ENCODE measurements at regions not wholly inside any gene's neighbourhood (a gene's known extent, or its start where the extent isn't known, plus 50 kb on each side); places are given as distances from the start of the nearest gene placed in this dataset.

- DNase-seq (ENCODE audit: low read depth, low spot score), result no peak
- Histone ChIP-seq H3K9me3 (ENCODE audit: insufficient read depth, low read length) (no peaks in the 10 kb centered on the region), H3K4me1 (ENCODE audit: insufficient read depth, insufficient read length) (no peaks in the 10 kb centered on the region), H3K27me3 (ENCODE audit: insufficient read depth, insufficient read length) (no peaks in the 10 kb centered on the region), H3K4me3 (ENCODE audit: insufficient read length, low read depth) (no peak overlapping the region), H3K9ac (ENCODE audit: insufficient read length, low read depth) (no peak overlapping the region), H3K36me3 (ENCODE audit: insufficient read depth, insufficient read length, low read length) (no peaks in the 10 kb centered on the region)
- TF ChIP-seq YY1 (IDR thresholded peaks at IDR 0.05; ENCODE audit: insufficient read depth, insufficient read length), result no peak
- TF ChIP-seq ZNF274 (IDR thresholded peaks at IDR 0.05; ENCODE audit: low read depth, low read length), result no peak
- TF ChIP-seq SUZ12 (IDR thresholded peaks at IDR 0.05; ENCODE audit: extremely low read depth, insufficient read depth, insufficient read length), result no peak
Measured at GRCh38 chr15:79538527-79538926, 106.4 kb downstream of the MINAR1 start.

DNA sequence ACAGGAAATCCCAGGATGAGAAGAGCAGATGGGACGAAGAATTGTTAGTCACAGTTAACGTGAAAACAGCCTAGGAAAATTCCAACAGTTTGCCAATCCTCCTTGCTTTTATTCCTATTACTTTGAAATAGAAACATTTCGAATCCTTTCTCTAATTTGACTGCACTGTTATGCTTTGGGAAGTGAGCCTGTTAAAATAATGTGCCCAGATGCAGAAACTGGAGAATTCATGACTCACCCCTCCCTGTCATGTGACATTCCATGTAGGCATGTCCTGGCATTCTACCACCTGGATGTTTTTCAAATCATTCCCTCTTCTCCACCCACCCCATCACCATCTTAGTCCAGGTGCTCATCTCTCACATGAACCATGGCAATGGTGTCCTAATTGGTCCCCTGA, 107.3 kb downstream of the MINAR1 start:
- Histone ChIP-seq H3K9me3 (ENCODE audit: insufficient read depth, low read length) (no peaks in the 10 kb centered on the region), H3K4me1 (ENCODE audit: insufficient read depth, insufficient read length) (no peaks in the 10 kb centered on the region), H3K27me3 (ENCODE audit: insufficient read depth, insufficient read length) (no peaks in the 10 kb centered on the region), H3K36me3 (ENCODE audit: insufficient read depth, insufficient read length, low read length) (no peaks in the 10 kb centered on the region), H3K9ac (ENCODE audit: insufficient read length, low read depth) (no peak overlapping the region), H3K4me3 (ENCODE audit: insufficient read length, low read depth) (no peak overlapping the region)
- DNase-seq (ENCODE audit: low read depth, low spot score), result no peak
- TF ChIP-seq YY1 (IDR thresholded peaks at IDR 0.05; ENCODE audit: insufficient read depth, insufficient read length) (no peak), ZNF274 (IDR thresholded peaks at IDR 0.05; ENCODE audit: low read depth, low read length) (no peak), SUZ12 (IDR thresholded peaks at IDR 0.05; ENCODE audit: extremely low read depth, insufficient read depth, insufficient read length) (no peak)

DNA sequence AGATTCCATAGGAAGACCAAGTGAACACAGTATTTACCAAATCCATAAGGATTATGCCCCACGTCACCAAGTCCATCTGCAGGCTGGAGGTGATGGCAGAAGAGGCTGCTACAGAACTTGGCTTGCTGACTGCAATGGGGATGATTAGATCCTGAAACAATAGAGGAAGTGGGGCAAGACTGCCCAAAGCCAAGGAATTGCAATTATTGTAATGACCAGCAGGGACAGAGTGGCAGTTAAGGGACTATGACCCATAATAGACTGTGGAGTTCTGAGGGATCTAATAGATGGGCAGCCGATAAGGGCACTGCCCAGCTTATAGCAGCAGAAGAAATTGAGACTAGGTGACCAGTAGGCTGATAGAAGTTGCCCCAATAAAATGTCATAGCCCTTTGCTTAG, 108.4 kb downstream of the MINAR1 start:
- Histone ChIP-seq H3K4me1 (ENCODE audit: insufficient read depth, insufficient read length) (no peaks in the 10 kb centered on the region), H3K9ac (ENCODE audit: insufficient read length, low read depth) (no peak overlapping the region), H3K27me3 (ENCODE audit: insufficient read depth, insufficient read length) (no peaks in the 10 kb centered on the region), H3K36me3 (ENCODE audit: insufficient read depth, insufficient read length, low read length) (no peaks in the 10 kb centered on the region), H3K9me3 (ENCODE audit: insufficient read depth, low read length) (no peaks in the 10 kb centered on the region), H3K4me3 (ENCODE audit: insufficient read length, low read depth) (no peak overlapping the region)
- DNase-seq (ENCODE audit: low read depth, low spot score), result no peak
- TF ChIP-seq ZNF274 (IDR thresholded peaks at IDR 0.05; ENCODE audit: low read depth, low read length) (no peak), SUZ12 (IDR thresholded peaks at IDR 0.05; ENCODE audit: extremely low read depth, insufficient read depth, insufficient read length) (no peak), YY1 (IDR thresholded peaks at IDR 0.05; ENCODE audit: insufficient read depth, insufficient read length) (no peak)

DNA sequence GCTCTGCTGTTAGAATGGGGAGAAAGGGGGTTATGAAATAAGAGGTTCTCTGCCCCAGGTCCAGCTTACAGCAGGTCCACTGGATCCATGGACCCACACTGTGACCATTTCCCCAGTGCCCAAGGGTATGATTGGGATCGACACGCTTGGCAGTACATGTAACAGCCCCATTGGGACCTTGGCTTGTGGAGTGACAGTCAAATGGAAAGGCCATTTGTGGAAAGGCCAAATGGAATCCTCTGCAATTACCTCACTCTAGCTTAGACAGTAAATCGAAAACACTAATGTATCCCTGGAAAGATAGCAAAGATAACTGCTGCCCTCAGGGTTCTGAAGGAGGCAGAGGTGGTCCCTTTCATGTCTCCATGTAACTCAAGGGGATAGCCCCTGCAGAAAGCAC, 109.1 kb downstream of the MINAR1 start:
- no peak overlapping the region for H3K9ac ChIP-seq (ENCODE audit: insufficient read length, low read depth)
- no peak for DNase-seq (ENCODE audit: low read depth, low spot score)
- no peaks in the 10 kb centered on the region for H3K9me3 ChIP-seq (ENCODE audit: insufficient read depth, low read length)
- TF ChIP-seq YY1 (IDR thresholded peaks at IDR 0.05; ENCODE audit: insufficient read depth, insufficient read length), result no peak
- TF ChIP-seq ZNF274 (IDR thresholded peaks at IDR 0.05; ENCODE audit: low read depth, low read length), result no peak
- no peak for TF ChIP-seq SUZ12 (IDR thresholded peaks at IDR 0.05; ENCODE audit: extremely low read depth, insufficient read depth, insufficient read length)
- no peak overlapping the region for H3K4me3 ChIP-seq (ENCODE audit: insufficient read length, low read depth)
- H3K36me3 ChIP-seq (ENCODE audit: insufficient read depth, insufficient read length, low read length), result no peaks in the 10 kb centered on the region
- no peaks in the 10 kb centered on the region for H3K27me3 ChIP-seq (ENCODE audit: insufficient read depth, insufficient read length)
- no peaks in the 10 kb centered on the region for H3K4me1 ChIP-seq (ENCODE audit: insufficient read depth, insufficient read length)

- no peak for DNase-seq (ENCODE audit: low read depth, low spot score)
- H3K9ac ChIP-seq (ENCODE audit: insufficient read length, low read depth), result no peak overlapping the region
- H3K27me3 ChIP-seq (ENCODE audit: insufficient read depth, insufficient read length), result no peaks in the 10 kb centered on the region
- H3K9me3 ChIP-seq (ENCODE audit: insufficient read depth, low read length), result no peaks in the 10 kb centered on the region
- H3K4me1 ChIP-seq (ENCODE audit: insufficient read depth, insufficient read length), result no peaks in the 10 kb centered on the region
- H3K36me3 ChIP-seq (ENCODE audit: insufficient read depth, insufficient read length, low read length), result no peaks in the 10 kb centered on the region
- H3K4me3 ChIP-seq (ENCODE audit: insufficient read length, low read depth), result no peak overlapping the region
- TF ChIP-seq ZNF274 (IDR thresholded peaks at IDR 0.05; ENCODE audit: low read depth, low read length), result no peak
- TF ChIP-seq YY1 (IDR thresholded peaks at IDR 0.05; ENCODE audit: insufficient read depth, insufficient read length), result no peak
- no peak for TF ChIP-seq SUZ12 (IDR thresholded peaks at IDR 0.05; ENCODE audit: extremely low read depth, insufficient read depth, insufficient read length)
Measured at GRCh38 chr15:79543097-79543496, 111.0 kb downstream of the MINAR1 start.

- Histone ChIP-seq H3K9ac (ENCODE audit: insufficient read length, low read depth) (no peak overlapping the region), H3K4me1 (ENCODE audit: insufficient read depth, insufficient read length) (no peaks in the 10 kb centered on the region), H3K27me3 (ENCODE audit: insufficient read depth, insufficient read length) (no peaks in the 10 kb centered on the region), H3K9me3 (ENCODE audit: insufficient read depth, low read length) (no peaks in the 10 kb centered on the region), H3K36me3 (ENCODE audit: insufficient read depth, insufficient read length, low read length) (no peaks in the 10 kb centered on the region), H3K4me3 (ENCODE audit: insufficient read length, low read depth) (no peak overlapping the region)
- no peak for TF ChIP-seq SUZ12 (IDR thresholded peaks at IDR 0.05; ENCODE audit: extremely low read depth, insufficient read depth, insufficient read length)
- no peak for TF ChIP-seq YY1 (IDR thresholded peaks at IDR 0.05; ENCODE audit: insufficient read depth, insufficient read length)
- no peak for TF ChIP-seq ZNF274 (IDR thresholded peaks at IDR 0.05; ENCODE audit: low read depth, low read length)
- DNase-seq (ENCODE audit: low read depth, low spot score), result no peak
Measured at GRCh38 chr15:79549196-79549595, 117.1 kb downstream of the MINAR1 start.

- H3K4me1 ChIP-seq (ENCODE audit: insufficient read depth, insufficient read length), result no peaks in the 10 kb centered on the region
- no peak overlapping the region for H3K9ac ChIP-seq (ENCODE audit: insufficient read length, low read depth)
- no peak overlapping the region for H3K4me3 ChIP-seq (ENCODE audit: insufficient read length, low read depth)
- H3K9me3 ChIP-seq (ENCODE audit: insufficient read depth, low read length), result no peaks in the 10 kb centered on the region
- DNase-seq (ENCODE audit: low read depth, low spot score), result no peak
- no peaks in the 10 kb centered on the region for H3K36me3 ChIP-seq (ENCODE audit: insufficient read depth, insufficient read length, low read length)
- H3K27me3 ChIP-seq (ENCODE audit: insufficient read depth, insufficient read length), result peaks cover 2% of the 10 kb centered on the region
- TF ChIP-seq SUZ12 (IDR thresholded peaks at IDR 0.05; ENCODE audit: extremely low read depth, insufficient read depth, insufficient read length) (no peak), ZNF274 (IDR thresholded peaks at IDR 0.05; ENCODE audit: low read depth, low read length) (no peak), YY1 (IDR thresholded peaks at IDR 0.05; ENCODE audit: insufficient read depth, insufficient read length) (no peak)
Measured at GRCh38 chr15:79560384-79560783, 128.2 kb downstream of the MINAR1 start.

- Histone ChIP-seq H3K36me3 (ENCODE audit: insufficient read depth, insufficient read length, low read length) (no peaks in the 10 kb centered on the region), H3K9me3 (ENCODE audit: insufficient read depth, low read length) (no peaks in the 10 kb centered on the region), H3K4me3 (ENCODE audit: insufficient read length, low read depth) (no peak overlapping the region), H3K9ac (ENCODE audit: insufficient read length, low read depth) (no peak overlapping the region), H3K27me3 (ENCODE audit: insufficient read depth, insufficient read length) (peaks cover 2% of the 10 kb centered on the region), H3K4me1 (ENCODE audit: insufficient read depth, insufficient read length) (no peaks in the 10 kb centered on the region)
- TF ChIP-seq ZNF274 (IDR thresholded peaks at IDR 0.05; ENCODE audit: low read depth, low read length), result no peak
- TF ChIP-seq SUZ12 (IDR thresholded peaks at IDR 0.05; ENCODE audit: extremely low read depth, insufficient read depth, insufficient read length), result no peak
- no peak for TF ChIP-seq YY1 (IDR thresholded peaks at IDR 0.05; ENCODE audit: insufficient read depth, insufficient read length)
- no peak for DNase-seq (ENCODE audit: low read depth, low spot score)
Measured at GRCh38 chr15:79561982-79562381, 129.8 kb downstream of the MINAR1 start.
